ENCODE measurements at regions not wholly inside any gene's neighbourhood (a gene's known extent, or its start where the extent isn't known, plus 50 kb on each side); places are given as distances from the start of the nearest gene placed in this dataset.

GRCh38 chr4:106869551-106869950, 166.6 kb downstream of the DKK2 start:
- TF ChIP-seq ZFX (IDR thresholded peaks at IDR 0.05; ENCODE audit: borderline replicate concordance) = no peak
- no peak for TF ChIP-seq CTCF (IDR thresholded peaks at IDR 0.05)
